GM19025 (cell line): ENCODE measurements at regions not wholly inside any gene's neighbourhood (a gene's known extent, or its start where the extent isn't known, plus 50 kb on each side); places are given as distances from the start of the nearest gene placed in this dataset.

Experiments
- ATAC-seq: cut with Tn5 transposase; IDR thresholded peaks from one replicate; pipeline ENCODE4 v1.9.1; 2021; ENCODE audit warnings: mild to moderate bottlenecking, low read depth, moderate library complexity; ENCODE audit not compliant: unreplicated experiment

DNA sequence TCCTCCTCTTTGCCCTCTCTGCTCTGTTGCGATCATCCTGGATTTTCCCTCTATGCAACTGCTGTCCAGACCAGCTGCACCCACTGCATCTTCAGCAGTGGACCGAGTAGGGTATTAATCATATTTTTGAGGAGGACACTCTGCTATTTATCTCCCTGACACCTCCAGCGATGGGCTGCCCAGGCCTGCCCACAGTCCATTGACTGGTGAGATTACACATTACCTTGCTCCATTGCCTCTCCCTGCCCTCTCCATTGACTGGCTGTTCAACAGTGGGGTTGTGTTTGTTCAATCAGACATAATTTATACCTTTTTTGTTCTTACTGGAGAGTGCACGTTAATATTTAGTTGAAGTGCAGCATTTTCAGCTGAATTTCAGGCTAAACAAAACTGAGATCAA lies 559.3 kb upstream of the ARRDC4 start:
- ATAC-seq: no peak

DNA sequence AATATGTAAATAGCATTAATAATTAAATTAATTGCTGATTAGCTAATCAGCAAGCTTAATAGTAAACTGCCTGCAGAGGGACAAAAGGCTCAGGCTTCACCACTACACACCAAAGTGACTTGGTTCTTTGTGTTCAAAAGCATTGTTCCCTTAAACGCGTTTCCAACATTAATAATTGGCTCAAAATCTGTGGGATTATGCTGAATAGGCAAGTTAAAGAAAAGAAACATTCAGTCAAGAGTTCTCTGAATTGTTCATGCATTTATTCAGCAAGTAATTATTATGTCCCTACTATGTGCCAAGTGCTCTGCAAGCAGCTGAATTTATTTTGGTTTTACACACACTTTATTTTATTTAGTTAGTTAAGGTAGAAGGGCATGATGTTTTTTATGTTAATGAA lies 558.5 kb upstream of the ARRDC4 start:
- ATAC-seq: no peak

DNA sequence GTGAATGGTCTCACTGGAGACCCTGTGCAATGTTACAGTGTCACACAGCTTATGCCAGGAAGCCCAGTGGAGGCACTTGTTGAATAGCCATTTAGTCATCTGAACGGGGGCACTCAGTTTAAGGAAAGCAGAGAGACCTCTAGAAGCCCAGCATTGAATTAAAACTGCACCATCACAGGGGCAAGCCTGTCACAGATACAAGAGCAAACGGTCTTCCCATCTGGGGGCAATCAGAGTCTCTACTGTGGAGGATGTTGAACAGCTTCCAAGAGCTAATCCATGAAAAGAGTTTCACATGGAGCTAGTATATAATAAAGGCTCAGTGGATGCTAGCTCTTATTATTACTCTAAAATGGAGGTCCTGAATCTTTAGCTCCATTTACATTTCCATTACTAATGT lies 553.7 kb upstream of the ARRDC4 start:
- no peak for ATAC-seq

DNA sequence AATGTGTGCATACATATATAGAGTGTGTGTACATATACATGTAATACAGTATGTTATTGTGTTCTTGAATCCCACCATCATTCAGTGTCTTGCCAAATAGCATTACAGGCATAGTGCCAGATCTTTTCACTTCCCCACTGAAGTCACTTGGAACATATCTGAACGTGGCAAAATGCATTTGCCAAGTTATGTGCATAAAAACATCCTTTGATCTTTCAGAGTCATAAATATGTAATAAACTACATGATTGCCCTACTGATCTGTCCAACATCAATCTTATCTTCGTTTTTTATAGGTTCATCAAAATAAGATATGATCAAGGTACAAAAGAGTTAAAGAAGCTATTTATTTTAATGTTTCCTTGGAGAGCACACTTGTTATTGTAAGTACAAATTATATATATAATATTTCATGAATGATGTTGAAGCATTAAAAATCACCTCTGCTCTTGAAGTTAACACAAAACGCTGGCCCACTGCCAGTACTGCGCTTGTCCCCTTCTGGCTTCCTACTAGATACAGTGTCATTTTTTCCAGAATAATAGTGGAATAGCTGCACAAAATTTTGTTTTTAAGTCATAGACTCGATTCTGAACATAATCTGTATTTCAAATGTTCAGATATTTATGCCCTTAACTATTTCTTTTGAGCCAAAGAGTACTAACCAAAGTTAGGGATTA lies 549.5 kb upstream of the ARRDC4 start:
- ATAC-seq: no peak

DNA sequence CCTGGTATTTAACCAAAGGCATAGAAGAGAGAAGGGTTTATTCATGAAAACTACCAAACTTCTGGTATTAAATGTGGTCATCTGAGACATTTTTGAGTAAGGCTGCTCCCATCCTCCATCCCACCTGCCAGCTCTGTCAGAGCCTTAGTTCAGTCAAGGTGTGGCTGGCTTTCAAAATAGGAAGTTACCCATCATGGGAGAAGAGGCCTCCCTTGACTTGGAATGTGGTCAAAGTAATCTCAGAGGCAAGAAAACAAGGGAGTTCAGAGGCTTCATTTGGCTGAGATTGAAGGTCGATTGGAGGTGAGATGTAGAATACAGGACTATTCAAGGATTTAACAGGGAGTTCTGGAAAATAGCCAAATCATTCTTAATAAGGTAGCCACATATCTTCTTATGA lies 540.4 kb upstream of the ARRDC4 start:
- ATAC-seq: no peak

DNA sequence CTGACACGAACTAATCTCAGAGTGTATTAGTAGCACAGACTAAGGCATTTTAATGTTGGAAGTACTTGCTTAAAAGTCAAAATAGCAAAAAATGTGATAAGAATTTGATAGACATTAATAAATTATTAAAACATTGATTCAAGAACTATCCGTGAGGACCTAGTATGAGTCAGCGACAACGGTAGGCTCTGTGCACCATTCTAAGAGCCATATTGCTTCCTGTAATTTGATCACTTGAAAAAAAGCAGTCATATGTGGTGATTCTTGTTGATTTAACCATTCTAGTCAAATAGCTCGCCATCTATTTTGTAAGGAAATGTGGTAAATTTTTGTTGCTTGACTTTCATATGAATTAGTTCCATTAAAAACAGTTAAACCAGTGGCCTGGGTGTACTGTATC lies 534.9 kb upstream of the ARRDC4 start:
- ATAC-seq: no peak

DNA sequence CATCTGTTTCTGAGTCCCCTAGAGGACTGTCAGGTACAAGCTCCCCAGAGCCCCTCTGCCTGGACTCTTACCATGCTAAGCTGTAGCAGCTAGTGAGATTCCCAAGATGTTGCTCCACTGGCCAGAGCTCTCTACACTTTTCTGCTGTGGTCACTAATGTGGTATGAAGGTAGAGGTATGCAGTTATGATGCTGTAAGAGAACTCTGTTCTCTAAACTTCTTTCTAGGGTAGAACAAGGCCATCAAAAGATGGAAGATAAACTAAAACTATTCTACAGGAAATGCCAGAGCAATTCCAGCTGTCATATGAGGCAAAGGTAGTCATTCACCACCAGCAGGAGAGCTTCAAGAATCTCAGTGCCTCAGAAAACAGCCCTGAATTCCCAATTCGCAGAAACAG lies 517.4 kb upstream of the ARRDC4 start:
- no peak for ATAC-seq

DNA sequence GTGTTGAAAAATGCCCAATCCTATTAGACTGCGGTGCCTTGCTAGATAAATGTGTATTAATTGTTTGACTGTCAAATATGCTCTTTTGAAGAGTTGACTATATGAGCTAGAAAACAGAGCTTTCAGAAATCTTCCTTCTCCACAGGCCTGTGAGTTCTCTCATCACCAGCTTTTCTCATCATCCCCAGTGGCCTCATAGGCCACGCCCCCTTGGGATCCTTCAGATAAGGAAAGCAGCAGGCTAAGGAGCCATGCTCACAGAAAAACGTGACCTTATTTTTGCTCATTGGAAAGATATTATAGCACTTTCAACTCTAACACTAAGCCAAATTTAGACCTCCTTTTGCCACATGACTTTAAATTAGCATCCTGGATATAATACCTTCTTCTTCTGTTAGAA lies 514.4 kb upstream of the ARRDC4 start:
- ATAC-seq: no peak

DNA sequence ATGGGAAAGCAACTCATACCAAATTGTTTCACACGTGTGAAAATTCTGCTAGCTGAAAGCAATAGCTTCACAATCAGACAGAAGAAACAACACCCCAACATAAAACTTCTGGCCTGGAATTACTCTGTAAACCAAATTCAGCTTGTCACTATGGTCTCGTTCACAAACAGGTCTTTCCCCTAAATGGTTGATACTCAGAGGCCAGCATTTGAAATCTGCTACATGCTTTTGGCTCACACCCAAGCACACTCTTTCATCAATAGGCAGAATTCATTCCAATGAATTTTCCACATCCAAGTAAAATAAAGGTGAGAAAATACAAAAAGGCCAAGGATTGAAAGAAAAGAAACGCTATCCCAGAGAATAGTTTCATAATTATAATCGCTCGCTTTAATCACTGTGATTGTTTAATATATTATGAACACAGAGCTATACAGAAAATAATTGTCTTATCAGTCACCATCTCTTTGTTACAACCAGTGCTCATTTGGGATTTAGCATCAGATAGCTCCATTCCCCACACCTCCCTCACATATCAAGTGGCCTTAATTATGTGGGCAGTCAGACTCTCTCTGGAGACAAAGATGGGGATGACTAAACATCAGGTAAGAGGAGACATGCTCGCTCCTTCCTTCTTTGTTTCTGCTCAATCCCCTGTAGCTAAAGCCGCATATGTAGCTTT lies 503.8 kb upstream of the ARRDC4 start:
- ATAC-seq: no peak

DNA sequence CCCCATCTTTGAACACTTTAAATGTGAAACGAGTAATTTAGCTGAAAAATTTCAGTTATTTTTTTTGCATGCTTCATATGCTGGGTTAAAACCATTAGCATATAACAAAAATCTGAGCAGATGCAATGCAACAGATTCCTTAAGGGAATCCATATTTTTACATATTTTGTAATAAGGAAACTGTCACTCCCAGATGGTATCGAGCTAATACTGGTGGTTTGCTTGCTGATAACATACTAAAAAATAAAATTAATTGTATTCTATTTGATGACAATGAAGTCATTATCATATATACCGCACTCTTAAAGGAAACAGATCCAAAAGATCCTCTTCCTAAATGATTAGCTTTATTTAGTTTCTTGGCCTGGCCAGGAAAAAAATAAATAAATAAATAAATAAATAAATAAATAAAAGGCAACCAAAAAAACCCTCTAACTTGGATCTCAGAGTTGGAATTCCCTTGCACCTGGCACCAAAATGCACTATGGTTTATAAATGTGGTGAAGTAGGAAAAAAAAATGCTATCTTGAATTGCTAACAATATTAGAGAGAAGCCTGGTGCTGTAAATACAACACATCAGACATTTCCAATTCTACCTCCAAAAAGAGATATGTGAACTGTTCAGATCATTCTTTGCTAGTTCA lies 503.2 kb upstream of the ARRDC4 start:
- no peak for ATAC-seq

DNA sequence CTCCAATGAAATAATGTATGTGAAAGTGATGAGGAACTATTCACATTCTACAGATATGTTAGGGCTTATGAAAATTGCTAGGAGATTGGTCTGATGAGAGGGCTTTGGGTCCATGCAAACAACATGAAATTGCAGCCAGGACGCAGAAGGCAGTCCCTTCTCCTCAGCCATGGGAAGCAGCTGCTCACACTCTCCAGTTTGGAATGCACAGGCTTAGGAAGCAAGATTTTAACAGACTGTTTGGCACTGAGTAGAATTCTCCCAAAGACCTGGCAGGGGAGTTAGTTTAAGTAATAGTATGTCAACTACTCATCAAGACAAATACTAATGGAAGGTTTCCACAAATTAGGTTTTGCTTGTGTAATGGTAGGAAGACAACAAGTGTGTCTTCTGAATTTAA lies 500.7 kb upstream of the ARRDC4 start:
- no peak for ATAC-seq

DNA sequence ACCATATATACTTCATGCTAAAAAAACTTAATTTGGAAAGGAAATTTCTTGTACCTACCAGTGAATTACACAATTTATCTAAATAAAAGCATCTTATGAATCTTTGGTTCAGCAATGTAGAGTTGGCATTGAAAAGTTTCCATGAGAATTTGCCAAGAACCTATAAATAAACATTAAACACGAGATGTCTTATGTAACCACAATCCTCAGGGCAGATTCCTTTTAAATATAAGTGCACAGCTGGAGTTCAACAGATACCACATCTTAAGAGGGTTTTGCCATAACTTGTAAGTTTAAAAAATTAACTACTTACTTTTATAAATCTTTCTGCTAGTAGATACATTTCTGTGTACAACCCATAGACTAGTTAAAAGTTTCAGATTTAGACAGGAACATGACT lies 499.3 kb upstream of the ARRDC4 start:
- ATAC-seq: no peak

DNA sequence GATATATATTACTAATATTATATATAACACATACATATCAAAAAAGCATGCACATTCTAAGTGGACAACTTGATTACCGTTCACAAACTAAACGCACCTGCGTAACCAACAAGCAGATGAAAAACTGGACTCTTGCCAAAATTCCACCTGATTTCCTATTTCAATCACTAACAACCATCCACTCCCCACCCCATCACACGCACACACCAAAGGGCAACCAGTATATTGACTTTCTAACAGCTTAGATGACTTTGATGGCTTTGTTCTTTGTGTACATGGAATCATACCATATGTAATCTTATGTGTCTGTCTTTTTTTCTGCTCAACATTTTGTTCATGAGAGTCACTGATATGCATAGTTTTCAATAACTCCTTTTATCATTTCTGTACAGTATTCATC lies 496.8 kb upstream of the ARRDC4 start:
- no peak for ATAC-seq

DNA sequence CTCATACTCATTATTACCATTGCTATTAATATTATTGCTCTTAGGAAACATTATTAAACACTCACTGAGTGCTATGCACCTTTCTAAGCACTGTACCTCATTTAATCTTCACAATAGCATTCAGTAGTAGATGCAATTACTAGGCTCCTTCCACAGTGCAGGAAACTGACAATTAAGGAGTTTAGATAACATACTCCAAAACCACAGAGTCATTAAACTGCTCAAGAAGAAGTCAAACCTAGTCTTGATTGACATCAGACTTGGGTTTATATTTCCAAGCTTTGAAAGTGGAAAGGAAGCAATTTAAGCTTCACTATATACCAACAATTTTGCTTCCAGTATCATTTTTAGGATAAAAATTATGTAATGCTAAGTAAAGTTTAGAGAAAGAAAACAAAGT lies 490.1 kb upstream of the ARRDC4 start:
- ATAC-seq: no peak

DNA sequence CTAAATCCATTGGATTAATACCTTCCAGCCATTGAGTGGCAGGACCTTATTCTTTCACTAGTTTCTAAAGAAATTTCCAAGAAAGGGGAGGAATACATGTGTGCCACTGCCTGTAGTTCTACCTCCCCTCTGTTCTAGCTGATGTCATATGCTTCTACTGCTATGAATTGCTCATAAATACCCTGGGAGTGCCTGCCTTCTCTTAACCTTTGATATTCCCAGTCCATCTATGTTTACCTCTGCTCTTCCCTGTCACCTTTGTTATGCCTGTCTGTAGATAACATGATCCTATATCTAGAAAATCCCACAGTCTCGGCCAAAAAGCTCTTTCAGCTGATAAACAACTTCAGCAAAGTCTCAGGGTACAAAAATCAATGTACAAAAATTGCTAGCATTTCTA lies 486.9 kb upstream of the ARRDC4 start:
- ATAC-seq: no peak

DNA sequence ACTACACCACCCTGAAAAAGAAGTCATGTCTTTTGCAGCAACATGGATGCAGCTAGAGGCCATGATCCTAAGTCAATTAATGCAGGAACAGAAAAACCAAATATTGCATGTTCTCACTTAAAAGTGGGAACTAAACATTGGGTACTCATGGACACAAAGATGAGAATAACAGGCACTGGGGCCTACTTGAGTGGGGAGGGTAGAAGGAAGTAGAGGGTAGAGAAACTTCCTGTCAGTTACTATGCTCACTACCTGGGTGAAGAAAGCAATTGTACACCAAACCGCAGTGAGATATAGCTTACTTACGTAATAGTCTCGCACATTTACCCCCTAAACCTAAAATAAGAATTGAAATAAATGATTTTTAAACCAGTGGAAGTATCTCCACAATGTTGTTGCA lies 480.5 kb upstream of the ARRDC4 start:
- ATAC-seq: no peak

DNA sequence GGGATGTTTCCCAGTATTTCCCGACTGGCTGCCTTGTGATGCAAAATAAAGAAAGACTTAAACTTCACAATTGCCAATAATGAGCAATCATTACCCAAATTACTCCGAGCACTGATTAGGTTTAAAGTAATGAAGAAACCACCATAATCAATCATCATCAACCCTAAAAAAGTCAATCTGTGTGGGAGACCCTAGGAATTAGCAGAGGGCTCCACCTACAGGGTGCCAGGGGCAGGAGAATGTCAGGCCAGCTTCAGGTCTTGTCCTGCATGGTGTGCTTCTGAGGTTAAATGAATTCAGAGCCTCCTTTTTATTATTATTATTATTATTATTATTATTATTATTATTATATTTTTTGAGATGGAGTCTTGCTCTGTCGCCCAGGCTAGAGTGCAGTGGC lies 478.0 kb upstream of the ARRDC4 start:
- ATAC-seq: no peak

DNA sequence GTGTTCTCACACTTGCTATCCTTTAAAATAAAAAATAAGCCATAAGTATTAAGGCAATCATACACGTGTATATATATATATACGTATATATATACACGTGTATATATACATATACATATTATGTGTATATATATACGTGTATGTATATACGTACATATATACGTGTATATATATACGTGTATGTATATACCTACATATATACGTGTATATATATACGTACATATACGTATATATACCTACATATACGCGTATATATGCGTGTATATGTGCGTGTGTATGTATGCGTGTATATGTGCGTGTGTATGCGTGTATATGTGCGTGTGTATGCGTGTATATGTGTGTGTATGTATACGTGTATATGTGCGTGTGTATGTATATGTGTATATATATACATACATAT lies 477.3 kb upstream of the ARRDC4 start:
- ATAC-seq: no peak

DNA sequence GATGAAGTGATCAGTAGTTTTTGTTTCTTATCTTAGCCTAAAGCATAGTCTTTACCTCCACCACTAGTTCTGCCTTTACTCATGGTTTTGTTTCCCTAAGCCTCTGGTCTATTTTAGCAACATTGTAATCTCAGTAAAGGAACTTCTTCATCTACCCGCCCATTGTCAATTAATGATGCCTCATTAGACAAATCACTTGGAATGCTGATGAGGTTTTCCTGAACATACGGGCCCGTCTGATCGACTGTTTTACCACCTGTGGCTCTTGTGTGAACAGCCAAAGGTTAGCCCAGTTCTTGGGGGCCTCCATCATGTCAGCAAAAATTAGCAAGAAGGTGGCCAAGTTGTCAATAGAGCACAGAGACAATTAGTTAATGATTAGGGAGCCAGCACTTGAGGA lies 470.1 kb upstream of the ARRDC4 start:
- ATAC-seq: no peak

DNA sequence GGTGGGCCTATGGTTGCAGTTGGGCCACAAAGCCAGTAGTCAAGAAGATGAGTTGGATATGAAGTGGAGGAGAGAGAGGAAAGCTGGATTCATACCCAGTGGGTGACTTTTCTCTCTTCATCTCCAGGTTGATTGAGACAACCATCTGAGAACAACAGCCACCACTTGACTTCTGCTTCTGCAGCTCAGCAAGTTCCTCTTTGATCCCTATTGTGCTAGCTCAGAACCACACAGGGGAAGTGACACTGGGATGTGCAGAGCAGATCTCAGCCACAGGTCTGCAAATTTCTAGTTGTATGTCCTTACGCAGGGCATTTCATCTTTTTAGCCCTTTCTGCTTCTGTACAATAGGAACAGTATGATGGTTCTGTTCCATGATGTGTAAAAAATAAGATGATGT lies 459.2 kb upstream of the ARRDC4 start:
- ATAC-seq: no peak

DNA sequence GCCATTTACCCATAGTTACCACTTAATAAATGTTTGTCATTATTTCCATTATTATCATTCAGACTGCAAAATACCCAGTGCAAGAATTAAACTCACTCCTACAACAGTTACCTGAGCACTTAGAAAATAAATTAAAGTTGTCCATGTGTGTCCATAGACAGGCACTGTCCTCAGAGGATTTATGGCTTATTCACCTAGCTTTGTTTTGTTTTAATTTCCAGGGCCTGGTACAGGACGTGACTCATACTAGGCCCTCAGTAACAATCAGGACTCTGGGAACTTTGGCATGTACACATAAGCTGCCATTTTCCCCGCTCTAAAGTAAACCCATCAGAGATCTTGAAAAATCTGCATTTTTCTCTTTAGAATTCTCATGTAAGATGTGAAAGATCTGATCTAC lies 458.5 kb upstream of the ARRDC4 start:
- ATAC-seq: no peak
